Esophagus muscularis mucosa (tissue), 4 donors: ENCODE measurements at regions not wholly inside any gene's neighbourhood (a gene's known extent, or its start where the extent isn't known, plus 50 kb on each side); places are given as distances from the start of the nearest gene placed in this dataset.
"Not testable (repeated sequence)": the region's sequence is repeated elsewhere in the genome, so short reads cannot be mapped to it uniquely, and the experiment has no call there.

Experiments
- DNase-seq: peaks from one replicate; pipeline ENCODE4 v3.0.0-alpha.2; 2017; ENCODE audit errors: extremely low spot score
- H3K27ac ChIP-seq, 4 donors: fragments of 200-600 bp; sonication (generic); replicated peaks in 1 of 4; 1 replicate in 3 of 4; 2 replicates in 1 of 4; pipeline ENCODE4 v1.5.1; 2016 to 2019; ENCODE audit warnings: mild to moderate bottlenecking in 1 of 4
- H3K27me3 ChIP-seq, 4 donors: fragments of 200-600 bp; sonication (generic); one replicate each; pipeline versions ENCODE4 v1.5.1 to v1.6.0; 2016 to 2019
- H3K36me3 ChIP-seq, 4 donors: fragments of 200-600 bp; sonication (generic); one replicate each; pipeline ENCODE4 v1.5.1; 2016 to 2019
- H3K4me1 ChIP-seq, 4 donors: fragments of 200-600 bp; sonication (generic); one replicate each; pipeline ENCODE4 v1.5.1; 2016 to 2019
- H3K4me3 ChIP-seq, 4 donors: fragments of 200-600 bp; sonication (generic); 1 replicate in 2 of 4; 2 replicates in 2 of 4; pipeline ENCODE4 v1.5.1; 2016 to 2019; ENCODE audit warnings: mild to moderate bottlenecking in 4 of 4, moderate library complexity in 1 of 4
- H3K9me3 ChIP-seq, 4 donors: fragments of 200-600 bp; sonication (generic); 1 replicate in 3 of 4; 2 replicates in 1 of 4; pipeline ENCODE4 v1.5.1; 2016 to 2019
- CTCF ChIP-seq, 3 experiments: fragments of 200-600 bp in 2 of 3; fragments of 450-650 bp in 1 of 3; sonication (generic) in 2 of 3; IDR thresholded peaks; one replicate each; pipeline ENCODE4 v1.5.1; 2017 to 2019; ENCODE audit warnings: antibody characterized with exemption in 3 of 3, mild to moderate bottlenecking in 2 of 3, moderate library complexity in 1 of 3
- EP300 ChIP-seq: sonication (generic); formaldehyde crosslinking; IDR thresholded peaks from one replicate; pipeline ENCODE4 v1.6.1; 2017; ENCODE audit warnings: antibody characterized with exemption
- POLR2A ChIP-seq: fragments of 450-650 bp; IDR thresholded peaks from one replicate; pipeline ENCODE4 v1.6.1; 2017; ENCODE audit warnings: antibody characterized with exemption, moderate library complexity, mild to moderate bottlenecking, low read depth
- POLR2AphosphoS5 ChIP-seq, 2 donors: sonication (generic); formaldehyde crosslinking; IDR thresholded peaks; one replicate each; pipeline ENCODE4 v1.6.1; 2017; ENCODE audit warnings: antibody characterized with exemption in 2 of 2
- WGBS: methylation state at CpG from one replicate; pipeline ENCODE4 v1.1.5; 2018; 5-methylcytosine and 5-hydroxymethylcytosine counted together
- intact Hi-C: fragments of 100-400 bp; cut with DNase I; formaldehyde crosslinking; loops from one replicate; pipeline ENCODE4 v1.15.1; 2023

- TF ChIP-seq POLR2A (no peak), EP300 (no peak), CTCF (IDR thresholded peaks at IDR 0.05) (no peak), POLR2AphosphoS5 (IDR thresholded peaks at IDR 0.05) (no peak)
- Histone ChIP-seq H3K36me3 (no peaks in the 10 kb centered on the region), H3K27me3 (peaks cover 0 to 4% (median 0%) of the 10 kb centered on the region in 4 donors), H3K4me3 (no peak overlapping the region), H3K9me3 (peaks cover 0 to 9% (median 0%) of the 10 kb centered on the region in 4 donors), H3K27ac (no peak overlapping the region), H3K4me1 (no peaks in the 10 kb centered on the region)
- no peak for DNase-seq
- intact Hi-C loops = no loop called here
- WGBS = 100% methylated on average over 1 of the region's 1 CpG
These were observed 130.8 kb upstream of the SMIM31 start for GRCh38 chr4:164623099-164623498.

GRCh38 chr4:164639001-164639400 is 114.9 kb upstream of the SMIM31 start:
- DNase-seq = no peak
- H3K4me3 ChIP-seq = no peak overlapping the region
- H3K27me3 ChIP-seq = no peaks in the 10 kb centered on the region
- no peak overlapping the region for H3K27ac ChIP-seq
- no peaks in the 10 kb centered on the region for H3K4me1 ChIP-seq
- no peaks in the 10 kb centered on the region for H3K36me3 ChIP-seq
- intact Hi-C loops = no loop called here
- H3K9me3 ChIP-seq = peaks cover 0 to 5% (median 0%) of the 10 kb centered on the region in 4 donors
- TF ChIP-seq POLR2A (no peak), CTCF (IDR thresholded peaks at IDR 0.05) (no peak), EP300 (no peak), POLR2AphosphoS5 (IDR thresholded peaks at IDR 0.05) (no peak)

GRCh38 chr4:164648151-164648848 is 105.6 kb upstream of the SMIM31 start:
- 34% methylated on average over 1 of the region's 1 CpG for WGBS
- H3K27me3 ChIP-seq = no peaks in the 10 kb centered on the region
- H3K4me3 ChIP-seq = no peak overlapping the region
- no peak overlapping the region for H3K27ac ChIP-seq
- no peaks in the 10 kb centered on the region for H3K9me3 ChIP-seq
- no peak for DNase-seq
- H3K4me1 ChIP-seq = no peaks in the 10 kb centered on the region
- intact Hi-C loops = no loop called here
- no peak for TF ChIP-seq CTCF (IDR thresholded peaks at IDR 0.05)
- TF ChIP-seq EP300 = no peak
- no peak for TF ChIP-seq POLR2A
- no peak for TF ChIP-seq POLR2AphosphoS5 (IDR thresholded peaks at IDR 0.05)
- H3K36me3 ChIP-seq = no peaks in the 10 kb centered on the region

GRCh38 chr4:164648849-164649212 is 105.1 kb upstream of the SMIM31 start:
- H3K27ac ChIP-seq = no peak overlapping the region
- TF ChIP-seq POLR2A = no peak
- no peak for TF ChIP-seq EP300
- no peak overlapping the region for H3K4me3 ChIP-seq
- H3K9me3 ChIP-seq = no peaks in the 10 kb centered on the region
- intact Hi-C loops = no loop called here
- 71% methylated on average over 4 of the region's 4 CpGs for WGBS
- no peaks in the 10 kb centered on the region for H3K27me3 ChIP-seq
- no peaks in the 10 kb centered on the region for H3K4me1 ChIP-seq
- no peak for DNase-seq
- no peaks in the 10 kb centered on the region for H3K36me3 ChIP-seq

- Histone ChIP-seq H3K36me3 (no peaks in the 10 kb centered on the region), H3K4me1 (no peaks in the 10 kb centered on the region), H3K27ac (no peak overlapping the region), H3K9me3 (peaks cover 0 to 7% (median 0%) of the 10 kb centered on the region in 4 donors), H3K27me3 (no peaks in the 10 kb centered on the region), H3K4me3 (no peak overlapping the region)
- 72% methylated on average over 1 of the region's 1 CpG for WGBS
- DNase-seq = no peak
- intact Hi-C loops = no loop called here
- no peak for TF ChIP-seq POLR2A
These were observed 94.2 kb upstream of the SMIM31 start for GRCh38 chr4:164659765-164660164.

- WGBS = 78% methylated on average over 5 of the region's 9 CpGs
- H3K9me3 ChIP-seq, H3K4me1 ChIP-seq, H3K27me3 ChIP-seq, H3K36me3 ChIP-seq, intact Hi-C loops, H3K4me3 ChIP-seq, DNase-seq, H3K27ac ChIP-seq: not testable (repeated sequence)
These were observed 77.8 kb upstream of the SMIM31 start for GRCh38 chr4:164676152-164676551.
